Activated B cell treated with CpG ODN at 0.5 μM for 24 hours (primary cell): ENCODE measurements at regions not wholly inside any gene's neighbourhood (a gene's known extent, or its start where the extent isn't known, plus 50 kb on each side); places are given as distances from the start of the nearest gene placed in this dataset.

Source experiments
- ATAC-seq: fragments of 200-7000 bp; cut with Tn5 transposase; one replicate; pipeline ENCODE4 v1.10.0; 2021; ENCODE audit warnings: low read depth, mild to moderate bottlenecking, moderate library complexity
- CTCF ChIA-PET: fragments of 350-600 bp; sonication (Branson Sonifier 250); formaldehyde crosslinking; loops from one replicate; lab custom pipeline; 2021; ENCODE audit warnings: antibody characterized with exemption; lab: Charles Lee
- POLR2A ChIA-PET: fragments of 350-600 bp; sonication (Branson Sonifier 250); formaldehyde crosslinking; loops from one replicate; lab custom pipeline; 2021; ENCODE audit warnings: antibody characterized with exemption; lab: Charles Lee
- DNase-seq: peaks from one replicate; pipeline ENCODE4 v3.0.0; 2022
- H3K27ac Mint-ChIP-seq: one replicate; pipeline ENCODE4 v1.8.0; 2020; ENCODE audit warnings: mixed read lengths
- H3K27me3 Mint-ChIP-seq: one replicate; pipeline ENCODE4 v1.8.0; 2021; ENCODE audit warnings: mixed read lengths
- H3K36me3 Mint-ChIP-seq: one replicate; pipeline ENCODE4 v1.8.0; 2021; ENCODE audit warnings: low read depth, mixed read lengths
- H3K4me1 Mint-ChIP-seq: one replicate; pipeline ENCODE4 v1.8.0; 2021; ENCODE audit warnings: mixed read lengths
- H3K4me3 Mint-ChIP-seq: one replicate; pipeline ENCODE4 v1.8.0; 2020; ENCODE audit warnings: mild to moderate bottlenecking, mixed read lengths
- H3K9me3 Mint-ChIP-seq: one replicate; pipeline ENCODE4 v1.8.0; 2020; ENCODE audit warnings: mixed read lengths
- CTCF ChIP-seq: fragments of 200-600 bp; IDR thresholded peaks from one replicate; pipeline ENCODE4 v1.8.0; 2022; ENCODE audit warnings: antibody characterized with exemption, mild to moderate bottlenecking
- intact Hi-C: fragments of 100-400 bp; cut with micrococcal nuclease; formaldehyde crosslinking; loops from one replicate; pipeline ENCODE4 v1.15.1; 2024

GRCh38 chr15:29324746-29325145, 55.1 kb upstream of the NSMCE3 start:
- Mint-ChIP-seq H3K27ac (no peak overlapping the region), H3K36me3 (peaks cover 2% of the 10 kb centered on the region), H3K4me1 (peaks cover 24% of the 10 kb centered on the region), H3K9me3 (peaks cover 24% of the 10 kb centered on the region), H3K4me3 (no peak overlapping the region), H3K27me3 (no peaks in the 10 kb centered on the region)
- ATAC-seq (no peak), DNase-seq (no peak)
- CTCF ChIA-PET: no interaction called here
- TF ChIP-seq CTCF: no peak
- POLR2A ChIA-PET: no interaction called here
- intact Hi-C loops: no loop called here

GRCh38 chr15:29323557-29323956, 53.9 kb upstream of the NSMCE3 start:
- ChIA-PET CTCF (no interaction called here), POLR2A (no interaction called here)
- Mint-ChIP-seq H3K36me3 (peaks cover 2% of the 10 kb centered on the region), H3K27me3 (no peaks in the 10 kb centered on the region), H3K27ac (no peak overlapping the region), H3K9me3 (peaks cover 21% of the 10 kb centered on the region), H3K4me3 (no peak overlapping the region), H3K4me1 (peaks cover 12% of the 10 kb centered on the region)
- intact Hi-C loops: no loop called here
- no peak for DNase-seq
- TF ChIP-seq CTCF: no peak
- no peak for ATAC-seq

- Mint-ChIP-seq H3K27me3 (no peaks in the 10 kb centered on the region), H3K9me3 (peaks cover 19% of the 10 kb centered on the region), H3K27ac (no peak overlapping the region), H3K4me1 (peaks cover 8% of the 10 kb centered on the region), H3K4me3 (no peak overlapping the region), H3K36me3 (peaks cover 2% of the 10 kb centered on the region)
- ChIA-PET CTCF (no interaction called here), POLR2A (no interaction called here)
- ATAC-seq (no peak), DNase-seq (no peak)
- no peak for TF ChIP-seq CTCF
- intact Hi-C loops: no loop called here
These were observed 52.8 kb upstream of the NSMCE3 start for GRCh38 chr15:29322415-29322814.

- DNase-seq: no peak
- ChIA-PET POLR2A (no interaction called here), CTCF (no interaction called here)
- peaks cover 8% of the 10 kb centered on the region for H3K4me1 Mint-ChIP-seq
- peaks cover 6% of the 10 kb centered on the region for H3K9me3 Mint-ChIP-seq
- H3K36me3 Mint-ChIP-seq: peaks cover 2% of the 10 kb centered on the region
- ATAC-seq: no peak
- no peaks in the 10 kb centered on the region for H3K27me3 Mint-ChIP-seq
- intact Hi-C loops: no loop called here
- H3K27ac Mint-ChIP-seq: no peak overlapping the region
- H3K4me3 Mint-ChIP-seq: no peak overlapping the region
- no peak for TF ChIP-seq CTCF
These were observed 50.8 kb upstream of the NSMCE3 start for GRCh38 chr15:29320420-29320819.

- Mint-ChIP-seq H3K4me3 (no peak overlapping the region), H3K27ac (no peak overlapping the region), H3K4me1 (peaks cover 8% of the 10 kb centered on the region), H3K9me3 (peaks cover 2% of the 10 kb centered on the region), H3K27me3 (peaks cover under 1% of the 10 kb centered on the region), H3K36me3 (no peaks in the 10 kb centered on the region)
- CTCF ChIA-PET: no interaction called here
- no peak for TF ChIP-seq CTCF
- ATAC-seq (no peak), DNase-seq (no peak)
- POLR2A ChIA-PET: no interaction called here
- intact Hi-C loops: no loop called here
These were observed 50.2 kb upstream of the NSMCE3 start for GRCh38 chr15:29319823-29320222.
